Transverse colon (tissue), 4 donors: ENCODE measurements at regions not wholly inside any gene's neighbourhood (a gene's known extent, or its start where the extent isn't known, plus 50 kb on each side); places are given as distances from the start of the nearest gene placed in this dataset.

Experiments used
- CTCF ChIP-seq, 5 experiments: fragments of 200-600 bp in 3 of 5; fragments of 450-650 bp in 2 of 5; sonication (generic) in 3 of 5; IDR thresholded peaks; 1 replicate in 2 of 5; 2 replicates in 3 of 5; pipeline ENCODE4 v1.5.1; 2016 to 2017; ENCODE audit warnings: antibody characterized with exemption in 5 of 5, inconsistent platforms in 3 of 5, mild to moderate bottlenecking in 2 of 5, moderate library complexity in 1 of 5
- EP300 ChIP-seq: sonication (generic); formaldehyde crosslinking; IDR thresholded peaks from one replicate; pipeline ENCODE4 v1.6.1; 2017; ENCODE audit warnings: antibody characterized with exemption, low read depth
- POLR2A ChIP-seq: fragments of 450-650 bp; IDR thresholded peaks from one replicate; pipeline ENCODE4 v1.6.1; 2016; ENCODE audit warnings: antibody characterized with exemption, mild to moderate bottlenecking, moderate library complexity
- POLR2AphosphoS5 ChIP-seq, 3 donors: sonication (generic); formaldehyde crosslinking; IDR thresholded peaks; one replicate each; pipeline ENCODE4 v1.6.1; 2016; ENCODE audit warnings: antibody characterized with exemption in 3 of 3

- TF ChIP-seq POLR2AphosphoS5 (IDR thresholded peaks at IDR 0.05) = no peak
- TF ChIP-seq POLR2A = no peak
- no peak for TF ChIP-seq CTCF (IDR thresholded peaks at IDR 0.05)
- no peak for TF ChIP-seq EP300
These were observed 136.1 kb downstream of the TNFSF18 start for GRCh38 chr1:172914501-172915144.
